ENCODE measurements at regions not wholly inside any gene's neighbourhood (a gene's known extent, or its start where the extent isn't known, plus 50 kb on each side); places are given as distances from the start of the nearest gene placed in this dataset.

DNA sequence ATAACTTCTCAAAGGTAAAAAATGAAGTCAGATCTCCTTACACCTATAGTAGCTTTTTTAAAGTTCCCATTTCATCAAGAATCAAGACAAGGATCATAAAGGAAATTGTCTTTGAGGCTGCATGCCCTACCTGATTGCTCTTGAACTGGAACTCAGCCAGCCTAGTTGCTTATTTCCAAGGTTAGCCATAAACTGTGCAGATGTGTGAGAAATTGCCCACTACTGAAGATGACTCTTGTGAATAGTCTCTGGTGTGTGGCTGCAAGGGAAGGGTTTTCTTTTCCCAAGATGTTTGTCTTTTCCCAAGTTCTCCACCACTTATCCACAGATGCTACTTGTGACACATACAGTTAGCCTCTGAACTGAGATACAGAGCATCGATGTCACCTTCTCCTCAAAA lies 81.7 kb upstream of the DUSP10 start:
- Mint-ChIP-seq H3K9me3 (peaks cover 0 to 3% (median 0%) of the 10 kb centered on the region in 7 donors), H3K4me3 (peak overlapping the region in 1 of 8 donors; percentile 11), H3K27me3 (no peaks in the 10 kb centered on the region), H3K4me1 (peaks cover 21 to 44% (median 34%) of the 10 kb centered on the region in 3 donors), H3K36me3 (no peaks in the 10 kb centered on the region), H3K27ac (peak overlapping the region in 2 of 6 donors; percentile 11 to 36)
- ATAC-seq (ENCODE audit: low read depth in 2 of 2) = no peak
- no peak for DNase-seq

DNA sequence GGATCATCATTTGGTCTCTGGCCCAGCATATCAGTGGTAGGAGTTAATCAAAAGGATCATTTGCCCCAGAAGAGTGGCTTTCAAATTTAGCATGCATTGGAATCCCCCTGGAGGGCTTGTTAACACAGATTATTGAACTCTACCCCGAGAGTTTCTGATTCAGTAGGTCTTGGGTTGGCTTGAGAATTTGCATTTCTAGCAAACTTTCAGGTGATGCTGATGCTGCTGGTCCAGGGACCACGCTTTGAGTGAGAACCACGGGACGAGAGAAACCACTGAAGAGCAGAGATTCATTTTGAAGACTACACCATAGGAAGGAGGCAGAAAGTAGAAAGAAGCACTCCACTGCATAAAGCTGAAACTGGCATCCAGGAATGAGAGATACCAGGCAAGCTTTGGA lies 81.3 kb upstream of the DUSP10 start:
- Mint-ChIP-seq H3K4me3 (peak overlapping the region in 1 of 8 donors; percentile 11), H3K9me3 (peaks cover 0 to 3% (median 0%) of the 10 kb centered on the region in 7 donors), H3K27ac (peak overlapping the region in 3 of 6 donors; percentile 8 to 36 (median 11)), H3K4me1 (peaks cover 21 to 44% (median 34%) of the 10 kb centered on the region in 3 donors), H3K36me3 (no peaks in the 10 kb centered on the region), H3K27me3 (no peaks in the 10 kb centered on the region)
- DNase-seq = no peak
- peak; percentile 32 to 45 for ATAC-seq (ENCODE audit: low read depth in 2 of 2)

DNA sequence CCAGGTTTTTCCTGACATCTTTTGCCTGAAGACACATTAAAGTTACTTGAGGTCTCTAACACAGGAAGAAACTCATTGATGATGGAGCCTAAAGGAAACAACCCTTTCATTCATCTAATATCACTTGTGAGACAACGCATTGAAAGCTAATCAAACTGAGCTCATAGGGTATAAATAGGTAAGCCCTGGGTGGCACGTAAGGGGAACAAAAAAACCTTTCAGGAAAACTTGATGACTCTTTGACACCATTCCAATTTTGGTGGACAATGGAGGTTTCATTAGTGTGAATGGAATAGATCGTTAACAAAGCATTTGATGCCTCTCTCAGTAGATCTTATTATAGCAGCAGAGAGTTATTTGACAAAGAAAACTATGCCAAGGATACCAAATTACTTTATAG lies 80.7 kb upstream of the DUSP10 start:
- Mint-ChIP-seq H3K36me3 (no peaks in the 10 kb centered on the region), H3K27me3 (no peaks in the 10 kb centered on the region), H3K4me1 (peaks cover 21 to 40% (median 30%) of the 10 kb centered on the region in 3 donors), H3K4me3 (no peak overlapping the region), H3K9me3 (peaks cover 0 to 3% (median 0%) of the 10 kb centered on the region in 7 donors), H3K27ac (peak overlapping the region in 2 of 6 donors; percentile 28 to 88)
- ATAC-seq (ENCODE audit: low read depth in 2 of 2) = no peak
- no peak for DNase-seq

DNA sequence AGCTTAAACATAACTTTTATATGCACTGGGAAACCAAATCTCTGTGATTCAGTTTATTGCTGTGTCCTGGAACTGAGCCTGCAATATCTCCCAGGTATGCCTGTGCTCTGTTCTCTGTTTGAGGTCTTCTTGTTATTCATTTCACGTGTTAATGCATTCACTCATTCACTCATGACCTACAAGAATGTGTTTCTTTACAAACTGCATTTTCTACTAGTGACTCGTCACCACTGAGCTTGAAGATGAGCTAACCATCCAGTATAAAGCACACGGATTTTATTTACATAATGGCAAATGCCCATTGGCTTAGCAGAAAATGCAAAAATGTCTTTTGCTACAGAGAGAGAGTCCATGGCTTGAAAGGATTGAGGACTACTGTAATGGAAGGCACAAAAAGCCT lies 75.0 kb upstream of the DUSP10 start:
- Mint-ChIP-seq H3K4me1 (peaks cover 0 to 4% (median 2%) of the 10 kb centered on the region in 3 donors), H3K4me3 (no peak overlapping the region), H3K9me3 (peaks cover 0 to 2% (median 0%) of the 10 kb centered on the region in 7 donors), H3K27me3 (no peaks in the 10 kb centered on the region), H3K36me3 (no peaks in the 10 kb centered on the region), H3K27ac (no peak overlapping the region)
- DNase-seq (no peak), ATAC-seq (ENCODE audit: low read depth in 2 of 2) (no peak)

DNA sequence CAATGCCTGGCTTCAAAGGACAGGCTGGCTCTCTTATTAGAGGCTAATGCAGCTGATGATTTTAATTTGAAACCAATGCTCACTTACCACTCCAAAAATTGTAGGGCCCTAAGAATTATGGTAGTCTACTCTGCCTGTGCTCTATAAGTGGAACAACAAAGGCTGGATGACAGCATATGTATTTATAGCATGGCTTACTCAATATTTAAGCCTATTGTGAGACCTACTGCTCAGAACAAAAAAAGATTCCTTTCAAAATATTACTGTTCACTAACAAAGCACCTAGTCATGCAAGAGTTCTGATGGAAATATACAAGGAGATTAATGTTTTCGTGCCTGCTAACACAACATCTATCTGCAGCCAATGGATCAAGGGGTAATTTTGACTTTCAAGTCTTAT lies 73.8 kb upstream of the DUSP10 start:
- Mint-ChIP-seq H3K4me3 (no peak overlapping the region), H3K27ac (no peak overlapping the region), H3K9me3 (peaks cover 0 to 2% (median 0%) of the 10 kb centered on the region in 7 donors), H3K4me1 (peaks cover 9 to 13% (median 12%) of the 10 kb centered on the region in 3 donors), H3K27me3 (no peaks in the 10 kb centered on the region), H3K36me3 (no peaks in the 10 kb centered on the region)
- ATAC-seq (ENCODE audit: low read depth in 2 of 2) = no peak
- DNase-seq = no peak

DNA sequence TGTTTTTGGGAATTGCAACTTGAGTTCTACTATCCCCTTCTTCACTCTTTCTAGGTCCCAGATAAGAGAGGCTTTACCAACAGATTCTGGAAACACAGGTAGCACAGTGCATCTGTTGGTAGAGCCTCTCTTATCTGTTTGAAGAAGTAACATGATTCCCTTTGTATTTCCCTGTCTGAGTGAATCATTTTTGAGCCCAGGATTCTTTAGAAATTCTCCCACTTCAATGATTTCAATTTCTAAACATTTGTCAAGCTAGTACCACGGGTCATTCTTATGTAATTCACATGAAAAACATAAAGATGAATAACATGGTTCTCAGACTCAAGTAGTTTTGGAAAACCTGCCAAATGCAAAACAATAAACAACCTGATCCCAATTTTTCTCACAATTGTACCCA lies 72.0 kb upstream of the DUSP10 start:
- Mint-ChIP-seq H3K36me3 (no peaks in the 10 kb centered on the region), H3K27ac (no peak overlapping the region), H3K4me3 (no peak overlapping the region), H3K4me1 (peaks cover 27 to 31% (median 30%) of the 10 kb centered on the region in 3 donors), H3K9me3 (peaks cover 0 to 3% (median 0%) of the 10 kb centered on the region in 7 donors), H3K27me3 (no peaks in the 10 kb centered on the region)
- no peak for ATAC-seq (ENCODE audit: low read depth in 2 of 2)
- no peak for DNase-seq

DNA sequence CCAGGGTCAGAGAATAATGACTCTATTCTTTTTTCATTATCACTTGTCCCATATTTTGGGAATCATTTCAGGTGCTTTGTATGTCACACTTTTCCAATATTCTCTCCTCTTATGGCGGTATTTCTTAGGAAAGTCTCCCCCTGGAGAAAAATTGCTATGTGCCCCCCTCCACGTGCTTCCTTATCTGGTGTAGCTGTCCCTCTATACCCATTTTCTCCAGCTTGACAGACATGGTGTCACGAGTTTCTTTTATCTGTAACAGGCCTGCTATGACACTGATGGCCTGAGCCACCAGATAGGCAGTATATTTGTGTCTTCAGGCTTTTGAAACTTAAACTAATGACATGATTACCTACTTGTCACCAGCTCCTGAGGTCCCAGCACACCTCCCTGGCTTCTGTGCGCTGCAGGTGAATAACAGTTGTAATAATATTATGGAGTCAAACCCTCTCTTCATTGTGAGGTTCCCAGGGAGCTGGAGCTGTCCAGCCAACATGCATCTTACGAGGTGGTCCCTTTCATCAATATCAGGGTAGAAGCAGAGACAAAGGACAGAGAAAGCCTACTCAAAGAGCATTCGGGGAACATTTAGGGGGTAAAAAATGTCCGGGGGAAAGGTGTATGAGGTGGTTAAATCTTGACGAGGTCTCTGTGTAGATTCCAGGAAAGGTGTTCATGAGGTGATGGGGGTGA lies 71.2 kb upstream of the DUSP10 start:
- no peak for ATAC-seq (ENCODE audit: low read depth in 2 of 2)
- H3K4me1 Mint-ChIP-seq = peaks cover 33 to 37% (median 34%) of the 10 kb centered on the region in 3 donors
- no peaks in the 10 kb centered on the region for H3K36me3 Mint-ChIP-seq
- no peak overlapping the region for H3K27ac Mint-ChIP-seq
- H3K9me3 Mint-ChIP-seq = peaks cover 0 to 3% (median 0%) of the 10 kb centered on the region in 7 donors
- no peaks in the 10 kb centered on the region for H3K27me3 Mint-ChIP-seq
- no peak overlapping the region for H3K4me3 Mint-ChIP-seq
- DNase-seq = no peak

DNA sequence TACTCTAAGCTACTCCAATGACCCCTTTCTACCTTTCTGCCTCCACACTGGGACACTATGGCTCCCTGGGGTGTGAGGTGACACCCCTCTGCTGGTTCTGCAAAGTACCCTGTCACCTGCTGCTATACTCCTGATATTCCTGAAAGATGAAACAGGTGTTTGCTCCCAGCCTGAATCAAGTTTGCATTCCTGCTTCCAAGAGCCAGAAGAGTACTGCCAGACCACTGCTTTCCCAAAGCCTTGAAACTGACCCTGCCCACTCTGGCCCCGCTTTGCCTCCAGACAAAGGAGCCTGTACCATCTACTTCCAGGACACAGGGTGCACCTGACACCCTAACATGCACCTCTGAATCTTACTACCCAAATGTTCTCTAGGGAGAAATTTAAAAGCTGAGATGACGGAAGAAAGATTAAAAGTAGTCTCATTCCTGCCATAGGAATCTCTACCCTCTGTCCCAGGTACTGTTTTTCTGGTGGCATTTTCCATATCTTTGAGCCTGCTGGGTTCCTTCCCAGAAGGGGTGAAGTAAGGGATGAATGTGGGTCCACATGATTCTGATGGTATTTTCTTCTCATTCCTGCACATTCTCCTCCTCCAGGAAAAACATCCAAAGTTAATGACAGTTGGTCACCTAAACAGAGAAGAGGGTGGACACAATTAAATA lies 70.3 kb upstream of the DUSP10 start:
- ATAC-seq (ENCODE audit: low read depth in 2 of 2) (no peak), DNase-seq (no peak)
- H3K27ac Mint-ChIP-seq = no peak overlapping the region
- no peaks in the 10 kb centered on the region for H3K36me3 Mint-ChIP-seq
- H3K9me3 Mint-ChIP-seq = peaks cover 0 to 3% (median 0%) of the 10 kb centered on the region in 7 donors
- peak overlapping the region in 1 of 8 donors; percentile 45 for H3K4me3 Mint-ChIP-seq
- H3K4me1 Mint-ChIP-seq = peaks cover 36 to 45% (median 40%) of the 10 kb centered on the region in 3 donors
- no peaks in the 10 kb centered on the region for H3K27me3 Mint-ChIP-seq

DNA sequence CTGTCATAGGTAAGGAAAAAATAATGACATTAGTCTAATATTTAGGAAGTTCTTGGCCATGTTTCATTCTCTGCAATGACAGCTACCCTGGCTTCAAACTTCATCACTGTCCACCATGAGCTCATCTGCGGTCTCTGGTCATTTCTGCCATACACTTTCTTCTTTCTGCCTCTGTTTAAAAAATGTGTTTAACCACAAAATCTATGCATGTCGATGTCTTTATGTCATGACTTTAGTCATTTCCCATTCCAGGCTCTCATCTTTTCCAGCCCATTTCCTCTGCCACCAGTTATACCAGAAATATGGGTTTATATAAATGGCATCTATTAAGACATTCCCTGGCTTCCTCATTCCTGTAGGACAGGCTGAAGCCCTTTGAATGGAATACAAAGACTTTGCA lies 68.5 kb upstream of the DUSP10 start:
- peaks cover 0 to 3% (median 0%) of the 10 kb centered on the region in 7 donors for H3K9me3 Mint-ChIP-seq
- H3K4me1 Mint-ChIP-seq = peaks cover 46 to 60% (median 50%) of the 10 kb centered on the region in 3 donors

DNA sequence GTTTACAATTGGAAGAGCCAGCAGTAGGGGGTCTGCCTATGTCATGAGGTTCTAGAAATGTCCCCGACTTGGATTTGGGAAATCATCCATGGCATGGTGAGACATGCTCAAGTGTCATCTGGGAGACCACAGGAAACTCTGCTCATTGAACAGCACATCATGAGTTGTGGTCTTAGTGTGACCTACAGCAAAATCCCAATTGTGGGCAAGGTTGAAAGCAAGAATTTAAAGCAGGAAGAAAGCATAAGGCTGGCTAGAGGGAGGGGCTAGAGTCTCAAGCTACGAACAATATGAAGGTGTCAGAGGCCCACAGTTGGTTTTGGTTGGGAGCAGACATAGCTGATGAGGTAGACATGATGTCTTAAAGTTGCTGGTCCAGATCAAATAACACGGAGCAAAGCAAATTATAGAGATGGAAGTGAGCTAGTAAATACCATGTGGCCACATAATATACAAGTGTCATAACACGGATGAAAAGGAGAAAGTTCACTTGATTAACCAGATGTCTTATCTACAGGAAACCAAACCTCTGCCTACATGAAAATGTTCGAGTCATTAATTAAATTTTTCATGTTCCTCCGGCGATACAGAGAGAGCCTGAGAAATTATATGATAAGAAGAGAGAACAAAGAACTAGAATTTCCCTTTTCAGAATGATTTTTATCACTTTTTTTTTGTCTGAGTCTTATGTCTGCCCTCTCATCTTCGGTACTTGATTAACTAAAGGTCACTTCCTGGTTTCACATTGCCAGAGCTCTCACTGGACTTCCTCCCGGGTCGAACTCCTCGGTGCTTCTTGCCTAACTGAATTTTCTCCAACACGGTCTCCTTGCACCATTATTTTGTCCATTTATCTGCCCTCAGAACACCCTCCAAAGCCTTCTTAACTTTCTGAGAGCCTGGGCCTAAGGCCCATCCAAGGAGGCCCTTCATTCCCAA lies 67.5 kb upstream of the DUSP10 start:
- DNase-seq (peak; percentile 35), ATAC-seq (ENCODE audit: low read depth in 2 of 2) (peak; percentile 48 to 59)
- Mint-ChIP-seq H3K27ac (peak overlapping the region; percentile 73 to 93 (median 89)), H3K4me3 (peak overlapping the region in 7 of 8 donors; percentile 10 to 83 (median 62)), H3K9me3 (peaks cover 0 to 3% (median 0%) of the 10 kb centered on the region in 7 donors), H3K36me3 (no peaks in the 10 kb centered on the region), H3K27me3 (no peaks in the 10 kb centered on the region), H3K4me1 (peaks cover 46 to 60% (median 50%) of the 10 kb centered on the region in 3 donors)

More for the DNA sequence above, 68.5 kb upstream of the DUSP10 start:
- DNase-seq (no peak), ATAC-seq (ENCODE audit: low read depth in 2 of 2) (no peak)
- H3K27me3 Mint-ChIP-seq = no peaks in the 10 kb centered on the region
- H3K4me3 Mint-ChIP-seq = peak overlapping the region in 4 of 8 donors; percentile 24 to 78 (median 56)
- H3K36me3 Mint-ChIP-seq = no peaks in the 10 kb centered on the region
- H3K27ac Mint-ChIP-seq = peak overlapping the region; percentile 49 to 90 (median 82)

DNA sequence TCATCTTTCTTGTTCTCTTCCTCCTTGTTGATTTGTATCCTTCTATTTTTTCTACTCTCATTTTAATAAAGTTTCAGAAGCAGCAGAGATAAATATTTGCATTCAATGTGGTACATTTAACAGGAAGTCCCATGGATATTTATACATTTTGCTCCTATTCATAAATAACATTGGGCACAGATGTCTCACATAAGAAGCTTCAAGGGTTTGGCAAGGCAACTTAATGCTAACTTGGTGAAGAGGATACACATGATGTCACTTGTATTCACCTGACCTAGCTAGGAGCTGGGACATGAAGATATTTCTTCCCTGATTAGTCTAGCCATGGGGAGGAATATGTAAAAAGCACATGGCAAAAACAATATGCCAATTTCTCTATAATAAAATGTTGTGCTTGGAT lies 65.1 kb upstream of the DUSP10 start:
- no peaks in the 10 kb centered on the region for H3K27me3 Mint-ChIP-seq
- H3K36me3 Mint-ChIP-seq = no peaks in the 10 kb centered on the region
- DNase-seq (no peak), ATAC-seq (ENCODE audit: low read depth in 2 of 2) (peak; percentile 21 to 40)
- H3K4me1 Mint-ChIP-seq = peaks cover 42 to 63% (median 50%) of the 10 kb centered on the region in 3 donors
- H3K4me3 Mint-ChIP-seq = peak overlapping the region in 6 of 8 donors; percentile 1 to 69 (median 41)
- peak overlapping the region in 5 of 6 donors; percentile 3 to 55 (median 34) for H3K27ac Mint-ChIP-seq
- peaks cover 0 to 3% (median 0%) of the 10 kb centered on the region in 7 donors for H3K9me3 Mint-ChIP-seq

DNA sequence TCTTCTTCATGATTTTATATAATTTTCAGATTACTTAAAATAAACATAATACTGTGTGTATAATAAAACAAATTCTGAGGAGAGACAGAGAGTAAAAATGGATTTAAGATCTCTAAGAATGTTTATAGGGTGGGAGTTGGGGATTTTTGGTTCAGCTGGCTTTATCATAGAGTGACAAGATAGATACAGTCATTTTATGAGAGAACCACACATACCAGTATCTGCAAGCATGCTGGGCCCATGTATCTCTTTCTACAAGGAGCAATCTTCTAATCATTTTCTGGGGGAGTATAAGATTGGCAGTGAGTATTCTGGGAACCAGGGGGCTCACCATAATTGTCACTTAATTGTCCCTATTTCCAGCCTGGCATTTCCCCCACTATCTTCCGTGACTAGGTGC lies 64.3 kb upstream of the DUSP10 start:
- H3K27me3 Mint-ChIP-seq = no peaks in the 10 kb centered on the region
- DNase-seq (no peak), ATAC-seq (ENCODE audit: low read depth in 2 of 2) (no peak)
- H3K4me3 Mint-ChIP-seq = peak overlapping the region in 4 of 8 donors; percentile 18 to 52 (median 36)
- peak overlapping the region in 1 of 6 donors; percentile 55 for H3K27ac Mint-ChIP-seq
- peaks cover 0 to 3% (median 0%) of the 10 kb centered on the region in 7 donors for H3K9me3 Mint-ChIP-seq
- no peaks in the 10 kb centered on the region for H3K36me3 Mint-ChIP-seq
- H3K4me1 Mint-ChIP-seq = peaks cover 39 to 61% (median 47%) of the 10 kb centered on the region in 3 donors

DNA sequence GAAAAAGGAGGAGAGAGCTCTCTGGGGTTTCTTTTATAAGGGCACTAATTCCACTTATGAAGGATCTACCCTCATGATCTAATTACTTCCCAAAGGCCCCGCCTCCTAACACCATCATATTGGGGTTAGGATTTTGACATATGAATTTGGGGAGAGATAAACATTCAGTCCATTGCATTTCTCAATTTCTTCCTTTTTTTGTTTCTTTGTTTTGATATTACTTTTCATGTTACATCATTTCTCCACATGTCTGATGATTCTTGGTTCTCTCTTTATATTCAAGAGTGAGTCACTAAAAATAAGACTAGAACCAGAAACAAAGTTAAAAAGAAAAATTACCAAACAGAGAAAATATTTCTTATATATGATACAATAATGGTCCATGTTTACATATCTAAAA lies 63.2 kb upstream of the DUSP10 start:
- Mint-ChIP-seq H3K4me1 (peaks cover 27 to 50% (median 36%) of the 10 kb centered on the region in 3 donors), H3K4me3 (no peak overlapping the region), H3K27ac (no peak overlapping the region), H3K27me3 (no peaks in the 10 kb centered on the region), H3K9me3 (peaks cover 0 to 4% (median 3%) of the 10 kb centered on the region in 7 donors), H3K36me3 (no peaks in the 10 kb centered on the region)
- DNase-seq = no peak
- ATAC-seq (ENCODE audit: low read depth in 2 of 2) = no peak
